PC-3 (cell line): ENCODE measurements at regions not wholly inside any gene's neighbourhood (a gene's known extent, or its start where the extent isn't known, plus 50 kb on each side); places are given as distances from the start of the nearest gene placed in this dataset.

Experiments used
- EZH2 ChIP-seq: fragments of 300-600 bp; sonication (generic); IDR thresholded peaks from one replicate; pipeline ENCODE4 v1.6.1; 2017; ENCODE audit warnings: antibody characterized with exemption, mild to moderate bottlenecking, low read length; ENCODE audit not compliant: unreplicated experiment
- EZH2phosphoT487 ChIP-seq: fragments of 300-600 bp; sonication (generic); IDR thresholded peaks from 2 replicates; pipeline ENCODE4 v1.6.1; 2018; ENCODE audit warnings: mild to moderate bottlenecking, antibody characterized with exemption, low read length, borderline replicate concordance
- TF ChIP-seq, protein P1 (sequence below): fragments of 300-600 bp; sonication (generic); conservative IDR thresholded peaks from 2 replicates; pipeline ENCODE4 v1.5.1; 2017; ENCODE audit warnings: antibody characterized with exemption, low read depth, mild to moderate bottlenecking, low read length

DNA sequence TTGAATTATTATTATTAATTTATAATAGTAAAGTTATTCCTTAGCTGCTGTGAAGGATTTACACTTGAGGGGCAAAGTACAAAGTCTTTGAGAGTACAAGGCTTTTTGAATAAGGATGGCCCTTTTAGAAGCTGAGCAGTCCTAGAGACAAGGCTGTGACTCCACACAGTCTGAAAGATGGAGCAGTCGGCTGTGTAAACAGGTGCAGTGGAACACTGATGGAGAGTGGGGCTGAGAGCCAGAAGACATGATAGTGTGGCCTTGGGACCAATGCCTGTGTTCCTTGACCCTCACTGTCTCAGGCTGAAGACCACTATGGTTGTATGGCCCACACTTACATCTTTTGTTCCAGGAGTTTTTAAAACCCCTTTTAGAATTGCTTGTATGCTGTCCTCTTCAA, 311.2 kb upstream of the PHF14 start:
- TF ChIP-seq, protein P1, sequence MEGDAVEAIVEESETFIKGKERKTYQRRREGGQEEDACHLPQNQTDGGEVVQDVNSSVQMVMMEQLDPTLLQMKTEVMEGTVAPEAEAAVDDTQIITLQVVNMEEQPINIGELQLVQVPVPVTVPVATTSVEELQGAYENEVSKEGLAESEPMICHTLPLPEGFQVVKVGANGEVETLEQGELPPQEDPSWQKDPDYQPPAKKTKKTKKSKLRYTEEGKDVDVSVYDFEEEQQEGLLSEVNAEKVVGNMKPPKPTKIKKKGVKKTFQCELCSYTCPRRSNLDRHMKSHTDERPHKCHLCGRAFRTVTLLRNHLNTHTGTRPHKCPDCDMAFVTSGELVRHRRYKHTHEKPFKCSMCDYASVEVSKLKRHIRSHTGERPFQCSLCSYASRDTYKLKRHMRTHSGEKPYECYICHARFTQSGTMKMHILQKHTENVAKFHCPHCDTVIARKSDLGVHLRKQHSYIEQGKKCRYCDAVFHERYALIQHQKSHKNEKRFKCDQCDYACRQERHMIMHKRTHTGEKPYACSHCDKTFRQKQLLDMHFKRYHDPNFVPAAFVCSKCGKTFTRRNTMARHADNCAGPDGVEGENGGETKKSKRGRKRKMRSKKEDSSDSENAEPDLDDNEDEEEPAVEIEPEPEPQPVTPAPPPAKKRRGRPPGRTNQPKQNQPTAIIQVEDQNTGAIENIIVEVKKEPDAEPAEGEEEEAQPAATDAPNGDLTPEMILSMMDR, result no peak
- TF ChIP-seq EZH2 (no peak), EZH2phosphoT487 (no peak)
